K562 (cell line): ENCODE measurements at regions not wholly inside any gene's neighbourhood (a gene's known extent, or its start where the extent isn't known, plus 50 kb on each side); places are given as distances from the start of the nearest gene placed in this dataset.

Experiments used
- BCL6 ChIP-seq: fragments of 250-450 bp; sonication (Bioruptor Pico); IDR thresholded peaks from 2 replicates; pipeline ENCODE4 v1.4.0; 2020
- CTCF ChIP-seq, 3 experiments: IDR thresholded peaks in 2 of 3; conservative IDR thresholded peaks in 1 of 3; 2 replicates each; pipeline ENCODE4 v1.5.1; 2011 to 2012; ENCODE audit warnings: low read length in 3 of 3, mild to moderate bottlenecking in 3 of 3, control low read depth in 2 of 3, improper control_type of control experiment in 1 of 3, inconsistent platforms in 1 of 3, low read depth in 1 of 3, mixed read lengths in 1 of 3, moderate library complexity in 1 of 3; ENCODE audit not compliant: insufficient read depth in 2 of 3
- HIVEP1 ChIP-seq: fragments of 250-450 bp; sonication (Bioruptor Pico); IDR thresholded peaks from 2 replicates; pipeline ENCODE4 v1.4.0; 2020; ENCODE audit warnings: mild to moderate bottlenecking
- KLF10 ChIP-seq: fragments of 250-450 bp; sonication (Bioruptor Pico); IDR thresholded peaks from 2 replicates; pipeline ENCODE4 v1.6.1; 2021; ENCODE audit warnings: matching md5 sums
- LEF1 ChIP-seq: fragments of 450-650 bp; IDR thresholded peaks from 2 replicates; pipeline ENCODE4 v1.6.1; 2016; ENCODE audit warnings: mild to moderate bottlenecking
- MYC ChIP-seq, 2 experiments: fragments of 250-450 bp in 1 of 2; sonication (Bioruptor Pico) in 1 of 2; IDR thresholded peaks; 2 replicates each; pipeline versions ENCODE4 v1.5.1 to v1.6.1; 2012 to 2021; ENCODE audit warnings: low read depth in 2 of 2, borderline replicate concordance in 1 of 2, improper control_type of control experiment in 1 of 2, low read length in 1 of 2, mild to moderate bottlenecking in 1 of 2, moderate library complexity in 1 of 2
- POLR2A ChIP-seq: fragments of 450-650 bp; conservative IDR thresholded peaks from 2 replicates; pipeline ENCODE4 v1.6.1; 2016
- POLR2AphosphoS5 ChIP-seq: IDR thresholded peaks from 2 replicates; pipeline ENCODE4 v1.6.1; 2011; ENCODE audit warnings: mild to moderate bottlenecking, low read depth, low read length, moderate library complexity; ENCODE audit not compliant: control insufficient read depth, insufficient read depth
- THRA ChIP-seq: fragments of 450-650 bp; IDR thresholded peaks from 2 replicates; pipeline ENCODE4 v1.6.1; 2017; ENCODE audit warnings: mild to moderate bottlenecking, moderate library complexity
- ZKSCAN8 ChIP-seq: fragments of 200-800 bp; sonication (Bioruptor generic); IDR thresholded peaks from 2 replicates; pipeline ENCODE4 v1.6.1; 2016; ENCODE audit warnings: missing genetic modification characterization, missing compliant biosample characterization
- ZNF644 ChIP-seq: fragments of 200-800 bp; sonication (Bioruptor generic); IDR thresholded peaks from 2 replicates; pipeline ENCODE4 v1.6.1; 2016; ENCODE audit warnings: low read depth, missing genetic modification characterization, missing compliant biosample characterization

- no peak for TF ChIP-seq LEF1
- no peak for TF ChIP-seq BCL6 (CRISPR knock-in tag)
- no peak for TF ChIP-seq KLF10 (CRISPR knock-in tag)
- TF ChIP-seq ZKSCAN8 (CRISPR knock-in tag), result no peak
- no peak for TF ChIP-seq ZNF644 (tag)
- TF ChIP-seq POLR2A, result no peak
- no peak for TF ChIP-seq THRA
- no peak for TF ChIP-seq CTCF (IDR thresholded peaks at IDR 0.05 in 2 of 3, conservative IDR thresholded peaks at IDR 0.05 in 1 of 3; ENCODE audit: insufficient read depth in 2 of 3, low read depth in 1 of 3, low read length in 3 of 3)
- TF ChIP-seq POLR2AphosphoS5, result no peak
- no peak for TF ChIP-seq MYC (IDR thresholded peaks at IDR 0.05; ENCODE audit: low read depth, low read length)
- TF ChIP-seq MYC (CRISPR knock-in tag; IDR thresholded peaks at IDR 0.05; ENCODE audit: borderline replicate concordance, low read depth), result no peak
- TF ChIP-seq HIVEP1 (CRISPR knock-in tag), result no peak
Observed at GRCh38 chr1:5611431-5611830, 380.8 kb downstream of the NPHP4 start.
